ENCODE measurements at regions not wholly inside any gene's neighbourhood (a gene's known extent, or its start where the extent isn't known, plus 50 kb on each side); places are given as distances from the start of the nearest gene placed in this dataset.

DNA sequence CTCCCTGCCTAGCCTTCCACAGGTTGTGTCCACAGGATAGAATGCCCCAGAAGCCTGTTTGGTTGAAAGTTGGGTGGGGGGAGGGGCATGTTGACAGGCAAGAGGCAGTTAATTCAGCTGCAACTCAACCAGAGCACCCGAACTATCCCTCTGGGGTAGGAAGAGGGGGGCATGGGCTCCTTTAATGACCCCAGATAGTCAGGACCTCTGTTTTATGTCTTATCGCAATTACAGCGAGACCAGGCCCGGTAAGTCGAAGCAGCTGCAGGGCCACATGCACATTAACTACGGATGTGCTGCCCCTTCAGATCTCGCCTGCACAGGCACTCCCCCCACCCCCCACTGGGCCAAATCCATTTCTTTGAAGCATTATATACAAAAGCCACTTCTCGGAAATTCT, 363.8 kb upstream of the HNRNPA3 start:
- H3K79me1 ChIP-seq (replicated peaks; ENCODE audit: low read length, poor library complexity, severe bottlenecking): no peaks in the 10 kb centered on the region
- H2BK120ac ChIP-seq (ENCODE audit: low read depth, low read length): no peak overlapping the region
- H3K27ac ChIP-seq (ENCODE audit: low read length, poor library complexity, severe bottlenecking): no peak overlapping the region
- no peak overlapping the region for H3K23ac ChIP-seq (ENCODE audit: low read length in 2 of 2)
- H2BK15ac ChIP-seq (ENCODE audit: low read depth, poor library complexity, severe bottlenecking): no peak overlapping the region
- no peaks in the 10 kb centered on the region for H3K36me3 ChIP-seq (ENCODE audit: control insufficient read depth in 1 of 2, insufficient read depth in 2 of 2, low read depth in 1 of 2, low read length in 2 of 2)
- H4K91ac ChIP-seq (ENCODE audit: low read length): no peak overlapping the region
- no peak for DNase-seq
- H4K8ac ChIP-seq (ENCODE audit: low read length): no peak overlapping the region
- H2BK12ac ChIP-seq (ENCODE audit: low read length in 2 of 2): no peak overlapping the region
- no peak overlapping the region for H2BK5ac ChIP-seq (ENCODE audit: low read depth, low read length, poor library complexity, severe bottlenecking)
- H3K4me2 ChIP-seq (ENCODE audit: low read length, poor library complexity, severe bottlenecking): no peak overlapping the region
- H3K18ac ChIP-seq (ENCODE audit: low read depth in 1 of 2, low read length in 2 of 2): no peak overlapping the region
- no peaks in the 10 kb centered on the region for H3K9me3 ChIP-seq (ENCODE audit: control insufficient read depth, low read length)
- H3K4ac ChIP-seq (ENCODE audit: low read depth in 1 of 2, low read length in 2 of 2): no peak overlapping the region
- no peak overlapping the region for H3K4me3 ChIP-seq (ENCODE audit: insufficient read depth in 1 of 2, low read depth in 1 of 2, low read length in 2 of 2)
- no peak overlapping the region for H2AK5ac ChIP-seq (ENCODE audit: low read length, severe bottlenecking)
- no peaks in the 10 kb centered on the region for H3K4me1 ChIP-seq (ENCODE audit: control insufficient read depth, insufficient read depth, low read depth, low read length)
- no peak overlapping the region for H2AFZ ChIP-seq (ENCODE audit: low read depth, low read length)
- 29% methylated on average over 8 of the region's 8 CpGs for WGBS
- no peak overlapping the region for H3K9ac ChIP-seq (ENCODE audit: low read length)
- peaks cover 0 to 8% of the 10 kb centered on the region in 2 experiments for H3K27me3 ChIP-seq (ENCODE audit: control insufficient read depth in 1 of 2, insufficient read depth in 1 of 2, low read length in 2 of 2)
- H3K14ac ChIP-seq (ENCODE audit: low read length in 2 of 2): no peak overlapping the region

DNA sequence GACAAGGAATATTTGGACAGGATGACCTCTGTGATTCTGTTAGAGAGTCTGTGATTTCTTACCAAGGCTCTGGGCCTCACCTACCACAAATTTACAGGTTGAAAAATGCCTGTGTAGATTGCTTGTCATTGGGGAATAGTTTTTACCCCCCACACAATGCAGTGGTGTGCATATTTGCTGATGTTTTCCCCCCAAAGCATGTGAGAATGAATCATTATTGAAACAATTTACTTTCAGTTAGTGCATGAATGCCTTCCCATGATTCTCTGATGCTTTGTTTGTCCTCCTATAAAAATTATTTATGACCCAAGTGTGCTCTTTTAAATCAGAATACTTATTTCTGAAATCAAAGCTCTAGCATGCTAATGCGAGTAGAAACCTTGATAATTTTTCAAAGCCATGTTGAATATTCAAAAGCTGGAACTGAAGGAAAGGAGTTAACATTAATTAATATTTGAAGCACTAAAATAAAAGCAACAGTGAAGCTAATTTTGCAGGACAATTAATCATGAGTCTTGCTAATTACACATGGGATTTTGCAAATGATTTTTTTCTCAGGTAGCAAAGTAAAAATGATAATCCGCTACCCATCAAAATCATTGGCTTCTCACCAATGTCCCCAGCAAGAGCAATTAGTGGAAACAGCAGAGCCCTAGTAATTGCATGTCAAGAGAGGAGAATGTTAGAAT, 361.2 kb upstream of the HNRNPA3 start:
- Histone ChIP-seq H3K79me1 (replicated peaks; ENCODE audit: low read length, poor library complexity, severe bottlenecking) (no peaks in the 10 kb centered on the region), H3K18ac (ENCODE audit: low read depth in 1 of 2, low read length in 2 of 2) (no peak overlapping the region), H2BK5ac (ENCODE audit: low read depth, low read length, poor library complexity, severe bottlenecking) (no peak overlapping the region), H3K4me2 (ENCODE audit: low read length, poor library complexity, severe bottlenecking) (no peak overlapping the region), H2BK15ac (ENCODE audit: low read depth, poor library complexity, severe bottlenecking) (no peak overlapping the region), H3K14ac (ENCODE audit: low read length in 2 of 2) (no peak overlapping the region), H2BK120ac (ENCODE audit: low read depth, low read length) (no peak overlapping the region), H3K4me3 (ENCODE audit: insufficient read depth in 1 of 2, low read depth in 1 of 2, low read length in 2 of 2) (no peak overlapping the region), H3K4ac (ENCODE audit: low read depth in 1 of 2, low read length in 2 of 2) (no peak overlapping the region), H3K9me3 (ENCODE audit: control insufficient read depth, low read length) (no peaks in the 10 kb centered on the region), H4K91ac (ENCODE audit: low read length) (no peak overlapping the region), H2AFZ (ENCODE audit: low read depth, low read length) (no peak overlapping the region), H3K27ac (ENCODE audit: low read length, poor library complexity, severe bottlenecking) (no peak overlapping the region), H3K36me3 (ENCODE audit: control insufficient read depth in 1 of 2, insufficient read depth in 2 of 2, low read depth in 1 of 2, low read length in 2 of 2) (no peaks in the 10 kb centered on the region), H2BK12ac (ENCODE audit: low read length in 2 of 2) (no peak overlapping the region), H2AK5ac (ENCODE audit: low read length, severe bottlenecking) (no peak overlapping the region), H3K9ac (ENCODE audit: low read length) (no peak overlapping the region), H3K23ac (ENCODE audit: low read length in 2 of 2) (no peak overlapping the region), H3K27me3 (ENCODE audit: control insufficient read depth in 1 of 2, insufficient read depth in 1 of 2, low read length in 2 of 2) (no peaks in the 10 kb centered on the region), H4K8ac (ENCODE audit: low read length) (no peak overlapping the region), H3K4me1 (ENCODE audit: control insufficient read depth, insufficient read depth, low read depth, low read length) (no peaks in the 10 kb centered on the region)
- no CpG with 5 or more reads among the region's 2 CpGs for WGBS
- DNase-seq: no peak

- no peak overlapping the region for H3K4me3 ChIP-seq (ENCODE audit: insufficient read depth in 1 of 2, low read depth in 1 of 2, low read length in 2 of 2)
- 89% methylated on average over 1 of the region's 1 CpG for WGBS
- H2AK5ac ChIP-seq (ENCODE audit: low read length, severe bottlenecking): no peak overlapping the region
- no peak overlapping the region for H3K9ac ChIP-seq (ENCODE audit: low read length)
- no peak overlapping the region for H4K8ac ChIP-seq (ENCODE audit: low read length)
- no peaks in the 10 kb centered on the region for H3K4me1 ChIP-seq (ENCODE audit: control insufficient read depth, insufficient read depth, low read depth, low read length)
- no peak overlapping the region for H3K27ac ChIP-seq (ENCODE audit: low read length, poor library complexity, severe bottlenecking)
- no peaks in the 10 kb centered on the region for H3K9me3 ChIP-seq (ENCODE audit: control insufficient read depth, low read length)
- no peak overlapping the region for H4K91ac ChIP-seq (ENCODE audit: low read length)
- no peak overlapping the region for H2BK120ac ChIP-seq (ENCODE audit: low read depth, low read length)
- no peak overlapping the region for H3K4me2 ChIP-seq (ENCODE audit: low read length, poor library complexity, severe bottlenecking)
- no peak overlapping the region for H2BK5ac ChIP-seq (ENCODE audit: low read depth, low read length, poor library complexity, severe bottlenecking)
- H3K23ac ChIP-seq (ENCODE audit: low read length in 2 of 2): no peak overlapping the region
- H3K36me3 ChIP-seq (ENCODE audit: control insufficient read depth in 1 of 2, insufficient read depth in 2 of 2, low read depth in 1 of 2, low read length in 2 of 2): no peaks in the 10 kb centered on the region
- no peak overlapping the region for H3K4ac ChIP-seq (ENCODE audit: low read depth in 1 of 2, low read length in 2 of 2)
- no peak overlapping the region for H2BK15ac ChIP-seq (ENCODE audit: low read depth, poor library complexity, severe bottlenecking)
- H2BK12ac ChIP-seq (ENCODE audit: low read length in 2 of 2): no peak overlapping the region
- H3K18ac ChIP-seq (ENCODE audit: low read depth in 1 of 2, low read length in 2 of 2): no peak overlapping the region
- H3K27me3 ChIP-seq (ENCODE audit: control insufficient read depth in 1 of 2, insufficient read depth in 1 of 2, low read length in 2 of 2): no peaks in the 10 kb centered on the region
- no peak overlapping the region for H2AFZ ChIP-seq (ENCODE audit: low read depth, low read length)
- no peak for DNase-seq
- no peak overlapping the region for H3K14ac ChIP-seq (ENCODE audit: low read length in 2 of 2)
- no peaks in the 10 kb centered on the region for H3K79me1 ChIP-seq (replicated peaks; ENCODE audit: low read length, poor library complexity, severe bottlenecking)
Observed at GRCh38 chr2:176851889-176852483, 360.6 kb upstream of the HNRNPA3 start.

- WGBS: 22% methylated on average over 2 of the region's 3 CpGs
- Histone ChIP-seq H3K4me2 (ENCODE audit: low read length, poor library complexity, severe bottlenecking) (no peak overlapping the region), H4K8ac (ENCODE audit: low read length) (no peak overlapping the region), H3K4ac (ENCODE audit: low read depth in 1 of 2, low read length in 2 of 2) (no peak overlapping the region), H3K14ac (ENCODE audit: low read length in 2 of 2) (no peak overlapping the region), H3K18ac (ENCODE audit: low read depth in 1 of 2, low read length in 2 of 2) (no peak overlapping the region), H2AFZ (ENCODE audit: low read depth, low read length) (no peak overlapping the region), H3K4me1 (ENCODE audit: control insufficient read depth, insufficient read depth, low read depth, low read length) (no peaks in the 10 kb centered on the region), H3K9ac (ENCODE audit: low read length) (no peak overlapping the region), H3K4me3 (ENCODE audit: insufficient read depth in 1 of 2, low read depth in 1 of 2, low read length in 2 of 2) (no peak overlapping the region), H3K9me3 (ENCODE audit: control insufficient read depth, low read length) (no peaks in the 10 kb centered on the region), H2BK15ac (ENCODE audit: low read depth, poor library complexity, severe bottlenecking) (no peak overlapping the region), H3K79me1 (replicated peaks; ENCODE audit: low read length, poor library complexity, severe bottlenecking) (no peaks in the 10 kb centered on the region), H3K36me3 (ENCODE audit: control insufficient read depth in 1 of 2, insufficient read depth in 2 of 2, low read depth in 1 of 2, low read length in 2 of 2) (no peaks in the 10 kb centered on the region), H2BK5ac (ENCODE audit: low read depth, low read length, poor library complexity, severe bottlenecking) (no peak overlapping the region), H3K27ac (ENCODE audit: low read length, poor library complexity, severe bottlenecking) (no peak overlapping the region), H3K27me3 (ENCODE audit: control insufficient read depth in 1 of 2, insufficient read depth in 1 of 2, low read length in 2 of 2) (no peaks in the 10 kb centered on the region), H3K23ac (ENCODE audit: low read length in 2 of 2) (no peak overlapping the region), H4K91ac (ENCODE audit: low read length) (no peak overlapping the region), H2BK120ac (ENCODE audit: low read depth, low read length) (no peak overlapping the region), H2AK5ac (ENCODE audit: low read length, severe bottlenecking) (no peak overlapping the region), H2BK12ac (ENCODE audit: low read length in 2 of 2) (no peak overlapping the region)
- DNase-seq: no peak
Observed at GRCh38 chr2:176852667-176853066, 359.9 kb upstream of the HNRNPA3 start.
